ENCODE measurements at regions not wholly inside any gene's neighbourhood (a gene's known extent, or its start where the extent isn't known, plus 50 kb on each side); places are given as distances from the start of the nearest gene placed in this dataset.
"Not testable (repeated sequence)": the region's sequence is repeated elsewhere in the genome, so short reads cannot be mapped to it uniquely, and the experiment has no call there.

GRCh38 chr7:46089281-46089680 is 168.2 kb upstream of the IGFBP3 start:
- no peaks in the 10 kb centered on the region for H3K36me3 Mint-ChIP-seq (ENCODE audit: low read depth)
- TF ChIP-seq CTCF (IDR thresholded peaks at IDR 0.05), result no peak
- no peaks in the 10 kb centered on the region for H3K4me1 ChIP-seq (ENCODE audit: insufficient read depth, low read length)
- intact Hi-C loops (cut with DNase I, micrococcal nuclease), result no loop called here
- ChIA-PET CTCF (no interaction called here), POLR2A (no interaction called here)
- no peaks in the 10 kb centered on the region for H3K9me3 Mint-ChIP-seq
- DNase-seq, result no peak
- H3K27me3 Mint-ChIP-seq, result no peaks in the 10 kb centered on the region
- H3K27ac ChIP-seq (ENCODE audit: low read depth in 1 of 2, low read length in 2 of 2), result no peak overlapping the region
- no peaks in the 10 kb centered on the region for H3K4me1 Mint-ChIP-seq (ENCODE audit: low read depth)
- no peak for ATAC-seq (ENCODE audit: poor library complexity)
- H3K27me3 ChIP-seq (ENCODE audit: control insufficient read depth in 1 of 2, insufficient read depth in 2 of 2, low read length in 2 of 2), result peaks cover 0 to 3% of the 10 kb centered on the region in 2 experiments
- H3K9me3 ChIP-seq (ENCODE audit: control insufficient read depth in 1 of 2, insufficient read depth in 1 of 2, low read length in 2 of 2), result no peaks in the 10 kb centered on the region
- no peak overlapping the region for H3K27ac Mint-ChIP-seq
- H3K36me3 ChIP-seq (ENCODE audit: insufficient read depth, low read length), result no peaks in the 10 kb centered on the region
- H3K4me3 ChIP-seq (ENCODE audit: low read length), result no peak overlapping the region
- H3K4me3 Mint-ChIP-seq, result no peak overlapping the region

GRCh38 chr7:46088486-46088885 is 167.4 kb upstream of the IGFBP3 start:
- POLR2A ChIA-PET; H3K27ac ChIP-seq (ENCODE audit: low read depth in 1 of 2, low read length in 2 of 2); CTCF ChIA-PET; H3K4me1 ChIP-seq (ENCODE audit: insufficient read depth, low read length); ATAC-seq (ENCODE audit: poor library complexity); DNase-seq; H3K9me3 ChIP-seq (ENCODE audit: control insufficient read depth in 1 of 2, insufficient read depth in 1 of 2, low read length in 2 of 2); H3K27me3 Mint-ChIP-seq; H3K27ac Mint-ChIP-seq; H3K9me3 Mint-ChIP-seq; H3K4me1 Mint-ChIP-seq (ENCODE audit: low read depth); H3K4me3 ChIP-seq (ENCODE audit: low read length); H3K27me3 ChIP-seq (ENCODE audit: control insufficient read depth in 1 of 2, insufficient read depth in 2 of 2, low read length in 2 of 2); H3K36me3 ChIP-seq (ENCODE audit: insufficient read depth, low read length); H3K4me3 Mint-ChIP-seq; intact Hi-C loops (cut with DNase I, micrococcal nuclease); H3K36me3 Mint-ChIP-seq (ENCODE audit: low read depth): not testable (repeated sequence)

- intact Hi-C loops (cut with DNase I, micrococcal nuclease), result no loop called here
- Histone ChIP-seq H3K36me3 (ENCODE audit: insufficient read depth, low read length) (no peaks in the 10 kb centered on the region), H3K4me1 (ENCODE audit: insufficient read depth, low read length) (no peaks in the 10 kb centered on the region), H3K27me3 (ENCODE audit: control insufficient read depth in 1 of 2, insufficient read depth in 2 of 2, low read length in 2 of 2) (no peaks in the 10 kb centered on the region), H3K4me3 (ENCODE audit: low read length) (no peak overlapping the region), H3K9me3 (ENCODE audit: control insufficient read depth in 1 of 2, insufficient read depth in 1 of 2, low read length in 2 of 2) (peaks cover 0 to 4% of the 10 kb centered on the region in 2 experiments), H3K27ac (ENCODE audit: low read depth in 1 of 2, low read length in 2 of 2) (no peak overlapping the region)
- no peak for ATAC-seq (ENCODE audit: poor library complexity)
- no peak for DNase-seq
- ChIA-PET POLR2A (no interaction called here), CTCF (interaction anchor here (1.4 kb wide), 1 partner anchor 13 kb away, joined by 3 read pairs; no protein-coding TSS in a partner anchor)
- Mint-ChIP-seq H3K27ac (no peak overlapping the region), H3K27me3 (no peaks in the 10 kb centered on the region), H3K36me3 (ENCODE audit: low read depth) (no peaks in the 10 kb centered on the region), H3K9me3 (peaks cover 5% of the 10 kb centered on the region), H3K4me1 (ENCODE audit: low read depth) (no peaks in the 10 kb centered on the region), H3K4me3 (no peak overlapping the region)
- TF ChIP-seq CTCF (IDR thresholded peaks at IDR 0.05), result no peak
Observed at GRCh38 chr7:46080595-46081159, 159.6 kb upstream of the IGFBP3 start.

GRCh38 chr7:46079421-46079820 is 158.3 kb upstream of the IGFBP3 start:
- ChIA-PET POLR2A (no interaction called here), CTCF (no interaction called here)
- Histone ChIP-seq H3K4me1 (ENCODE audit: insufficient read depth, low read length) (no peaks in the 10 kb centered on the region), H3K9me3 (ENCODE audit: control insufficient read depth in 1 of 2, insufficient read depth in 1 of 2, low read length in 2 of 2) (peaks cover 0 to 4% of the 10 kb centered on the region in 2 experiments), H3K27me3 (ENCODE audit: control insufficient read depth in 1 of 2, insufficient read depth in 2 of 2, low read length in 2 of 2) (no peaks in the 10 kb centered on the region), H3K4me3 (ENCODE audit: low read length) (no peak overlapping the region), H3K27ac (ENCODE audit: low read depth in 1 of 2, low read length in 2 of 2) (no peak overlapping the region), H3K36me3 (ENCODE audit: insufficient read depth, low read length) (no peaks in the 10 kb centered on the region)
- Mint-ChIP-seq H3K4me1 (ENCODE audit: low read depth) (no peaks in the 10 kb centered on the region), H3K4me3 (no peak overlapping the region), H3K27me3 (no peaks in the 10 kb centered on the region), H3K27ac (no peak overlapping the region), H3K36me3 (ENCODE audit: low read depth) (no peaks in the 10 kb centered on the region), H3K9me3 (peaks cover 5% of the 10 kb centered on the region)
- ATAC-seq (ENCODE audit: poor library complexity) (no peak), DNase-seq (no peak)
- intact Hi-C loops (cut with DNase I, micrococcal nuclease), result no loop called here
- no peak for TF ChIP-seq CTCF (IDR thresholded peaks at IDR 0.05)

Data from CD4-positive, alpha-beta T cell (primary cell).